ENCODE measurements at regions not wholly inside any gene's neighbourhood (a gene's known extent, or its start where the extent isn't known, plus 50 kb on each side); places are given as distances from the start of the nearest gene placed in this dataset.

DNA sequence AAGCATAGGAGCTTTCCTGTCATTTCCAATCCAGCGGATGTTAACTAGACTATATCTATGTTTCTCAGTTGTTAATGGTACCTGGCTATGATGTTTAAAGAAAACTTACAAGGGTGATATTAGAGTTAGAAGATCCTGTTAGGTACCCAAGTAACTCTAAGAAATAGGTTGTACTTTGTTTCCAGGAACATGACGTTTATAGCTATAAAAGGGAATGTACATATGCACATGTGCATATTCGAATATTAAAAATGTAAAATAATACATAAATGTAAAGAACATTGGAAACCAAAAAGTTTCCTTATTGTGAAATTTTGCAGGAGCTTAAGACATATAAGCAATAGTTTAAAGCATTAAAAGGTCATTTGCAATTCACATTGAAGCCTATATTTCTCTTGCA is 247.7 kb upstream of the EDIL3 start:
- no peaks in the 10 kb centered on the region for H3K9me3 ChIP-seq
- no peaks in the 10 kb centered on the region for H3K36me3 ChIP-seq
- H3K4me1 ChIP-seq: no peaks in the 10 kb centered on the region
- no peak overlapping the region for H3K27ac ChIP-seq
- H3K27me3 ChIP-seq: no peaks in the 10 kb centered on the region
- TF ChIP-seq, protein P1, sequence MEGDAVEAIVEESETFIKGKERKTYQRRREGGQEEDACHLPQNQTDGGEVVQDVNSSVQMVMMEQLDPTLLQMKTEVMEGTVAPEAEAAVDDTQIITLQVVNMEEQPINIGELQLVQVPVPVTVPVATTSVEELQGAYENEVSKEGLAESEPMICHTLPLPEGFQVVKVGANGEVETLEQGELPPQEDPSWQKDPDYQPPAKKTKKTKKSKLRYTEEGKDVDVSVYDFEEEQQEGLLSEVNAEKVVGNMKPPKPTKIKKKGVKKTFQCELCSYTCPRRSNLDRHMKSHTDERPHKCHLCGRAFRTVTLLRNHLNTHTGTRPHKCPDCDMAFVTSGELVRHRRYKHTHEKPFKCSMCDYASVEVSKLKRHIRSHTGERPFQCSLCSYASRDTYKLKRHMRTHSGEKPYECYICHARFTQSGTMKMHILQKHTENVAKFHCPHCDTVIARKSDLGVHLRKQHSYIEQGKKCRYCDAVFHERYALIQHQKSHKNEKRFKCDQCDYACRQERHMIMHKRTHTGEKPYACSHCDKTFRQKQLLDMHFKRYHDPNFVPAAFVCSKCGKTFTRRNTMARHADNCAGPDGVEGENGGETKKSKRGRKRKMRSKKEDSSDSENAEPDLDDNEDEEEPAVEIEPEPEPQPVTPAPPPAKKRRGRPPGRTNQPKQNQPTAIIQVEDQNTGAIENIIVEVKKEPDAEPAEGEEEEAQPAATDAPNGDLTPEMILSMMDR (IDR thresholded peaks at IDR 0.05): no peak
- no peak for DNase-seq (ENCODE audit: low spot score)
- H3K4me3 ChIP-seq: no peak overlapping the region

DNA sequence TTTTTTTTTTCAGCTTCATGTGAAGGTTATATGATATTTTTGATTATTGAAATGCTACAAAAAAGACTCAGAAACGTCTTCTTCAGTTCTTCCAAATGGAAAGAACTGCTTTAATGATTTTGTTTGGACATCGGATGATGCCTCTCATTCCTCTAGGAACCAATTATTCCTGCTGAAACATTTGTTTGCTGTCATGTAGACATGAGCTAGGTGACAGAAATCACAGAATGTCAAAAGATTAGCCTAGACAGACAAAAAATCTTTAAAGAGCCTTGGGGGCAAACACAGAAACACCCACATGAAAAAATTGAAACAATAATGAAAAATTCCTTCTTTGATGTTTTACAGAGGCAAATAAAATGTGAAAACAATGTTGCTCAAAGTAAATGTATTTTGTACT is 244.2 kb upstream of the EDIL3 start:
- DNase-seq (ENCODE audit: low spot score): no peak
- Histone ChIP-seq H3K4me3 (no peak overlapping the region), H3K4me1 (no peaks in the 10 kb centered on the region), H3K9me3 (no peaks in the 10 kb centered on the region), H3K27ac (no peak overlapping the region), H3K27me3 (no peaks in the 10 kb centered on the region), H3K36me3 (no peaks in the 10 kb centered on the region)
- TF ChIP-seq, protein P1 (IDR thresholded peaks at IDR 0.05): no peak

DNA sequence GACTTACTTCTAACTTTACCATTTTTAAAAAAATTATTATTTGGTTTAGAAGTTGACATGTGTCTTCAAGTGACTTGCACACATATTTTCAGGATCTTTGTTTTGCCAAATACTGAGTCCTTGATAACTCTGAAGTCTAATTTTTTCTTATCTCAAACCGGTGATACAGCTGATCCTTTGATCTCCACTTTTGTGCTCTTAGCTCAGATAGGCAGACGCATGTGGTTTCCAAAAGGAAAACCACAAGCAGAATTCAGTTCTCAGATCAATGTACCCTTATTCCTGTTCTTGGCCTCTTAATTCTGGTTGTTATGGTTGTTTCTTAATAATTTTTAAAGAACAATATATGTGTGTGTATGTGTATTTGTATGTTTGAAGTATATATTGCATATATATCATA is 238.3 kb upstream of the EDIL3 start:
- Histone ChIP-seq H3K4me1 (no peaks in the 10 kb centered on the region), H3K9me3 (no peaks in the 10 kb centered on the region), H3K27me3 (no peaks in the 10 kb centered on the region), H3K4me3 (no peak overlapping the region), H3K36me3 (no peaks in the 10 kb centered on the region), H3K27ac (no peak overlapping the region)
- no peak for DNase-seq (ENCODE audit: low spot score)
- TF ChIP-seq, protein P1 (IDR thresholded peaks at IDR 0.05): no peak

DNA sequence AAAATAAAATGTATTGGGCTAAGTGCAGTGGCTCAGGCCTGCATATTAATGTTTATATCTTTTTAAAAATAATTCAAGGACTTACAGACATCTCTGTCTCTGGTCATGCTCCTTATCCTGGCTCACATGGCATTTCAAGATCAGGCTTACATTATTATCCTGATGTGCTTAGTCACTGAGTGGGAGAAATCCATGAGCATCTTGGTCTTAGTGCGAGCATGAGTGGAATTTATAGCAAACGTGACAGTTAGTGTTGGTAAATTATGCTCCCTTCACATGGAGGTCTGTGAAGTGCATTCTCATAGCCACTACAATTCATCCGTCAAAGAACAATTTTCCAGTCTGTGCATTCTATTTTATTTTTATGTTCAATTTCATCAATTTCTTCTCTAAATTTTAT is 237.8 kb upstream of the EDIL3 start:
- DNase-seq (ENCODE audit: low spot score): no peak
- Histone ChIP-seq H3K4me3 (no peak overlapping the region), H3K27ac (no peak overlapping the region), H3K9me3 (no peaks in the 10 kb centered on the region), H3K27me3 (no peaks in the 10 kb centered on the region), H3K36me3 (no peaks in the 10 kb centered on the region), H3K4me1 (no peaks in the 10 kb centered on the region)
- TF ChIP-seq, protein P1 (IDR thresholded peaks at IDR 0.05): no peak

DNA sequence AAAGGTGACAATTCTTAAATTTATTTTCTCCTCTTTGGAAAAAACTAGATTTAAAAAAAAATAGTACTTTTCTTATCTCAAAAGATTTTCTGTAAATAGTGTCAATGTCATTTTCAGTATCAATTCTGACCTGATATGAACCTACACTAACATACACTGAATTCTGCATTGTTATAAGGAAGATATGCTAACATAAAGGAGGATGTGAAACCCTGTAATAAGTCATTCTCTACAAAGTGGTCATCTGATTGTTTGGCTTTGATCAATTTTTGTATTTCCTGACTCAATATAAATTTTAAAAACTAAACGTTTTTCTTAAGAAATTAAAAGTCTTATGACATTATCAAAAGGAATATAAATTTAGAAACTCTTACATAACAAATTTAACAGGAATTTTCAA is 233.6 kb upstream of the EDIL3 start:
- TF ChIP-seq, protein P1 (IDR thresholded peaks at IDR 0.05): no peak
- H3K27ac ChIP-seq: no peak overlapping the region

DNA sequence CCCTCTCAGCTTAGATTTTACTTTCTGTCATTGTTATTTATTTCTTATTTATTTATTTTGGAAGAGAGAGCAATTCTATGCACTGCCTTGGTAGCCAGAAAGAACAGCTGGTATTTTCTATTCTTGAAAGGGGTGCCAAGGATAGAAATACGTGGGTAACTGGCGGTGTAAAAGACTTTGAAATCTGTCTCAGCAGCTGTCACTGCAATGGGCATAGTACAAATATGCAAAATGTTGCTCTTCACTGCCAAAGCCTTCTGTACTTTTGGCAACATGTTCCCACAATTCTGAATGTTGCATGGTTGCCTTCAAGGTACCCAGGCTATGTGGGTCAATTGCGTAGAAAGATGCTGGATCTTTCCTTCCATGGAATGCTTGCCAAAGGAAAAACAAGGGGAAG is 230.2 kb upstream of the EDIL3 start:
- H3K4me3 ChIP-seq: no peak overlapping the region
- no peaks in the 10 kb centered on the region for H3K27me3 ChIP-seq
- no peaks in the 10 kb centered on the region for H3K9me3 ChIP-seq
- H3K4me1 ChIP-seq: no peaks in the 10 kb centered on the region
- no peak overlapping the region for H3K27ac ChIP-seq
- TF ChIP-seq, protein P1 (IDR thresholded peaks at IDR 0.05): no peak
- no peak for DNase-seq (ENCODE audit: low spot score)
- no peaks in the 10 kb centered on the region for H3K36me3 ChIP-seq

More for the DNA sequence above, 233.6 kb upstream of the EDIL3 start:
- H3K4me3 ChIP-seq: no peak overlapping the region
- DNase-seq (ENCODE audit: low spot score): no peak
- H3K4me1 ChIP-seq: no peaks in the 10 kb centered on the region
- no peaks in the 10 kb centered on the region for H3K9me3 ChIP-seq
- no peaks in the 10 kb centered on the region for H3K27me3 ChIP-seq
- no peaks in the 10 kb centered on the region for H3K36me3 ChIP-seq

Measured in right atrium auricular region (tissue), 2 donors.